HCT116 (cell line): ENCODE measurements at regions not wholly inside any gene's neighbourhood (a gene's known extent, or its start where the extent isn't known, plus 50 kb on each side); places are given as distances from the start of the nearest gene placed in this dataset.

Experiments used
- CTCF ChIP-seq, 3 experiments: fragments of 200-600 bp in 1 of 3; sonication (generic) in 1 of 3; IDR thresholded peaks in 2 of 3; conservative IDR thresholded peaks in 1 of 3; 2 replicates each; pipeline ENCODE4 v1.5.1; 2012 to 2017; ENCODE audit warnings: low read depth in 2 of 3, low read length in 2 of 3, antibody characterized with exemption in 1 of 3, borderline replicate concordance in 1 of 3, control low read depth in 1 of 3, mild to moderate bottlenecking in 1 of 3, mixed read lengths in 1 of 3, mixed run types in 1 of 3, moderate library complexity in 1 of 3; ENCODE audit not compliant: insufficient read depth in 1 of 3
- MAX ChIP-seq: IDR thresholded peaks from 2 replicates; pipeline ENCODE4 v1.6.1; 2012
- POLR2AphosphoS5 ChIP-seq: IDR thresholded peaks from 2 replicates; pipeline ENCODE4 v1.6.1; 2011; ENCODE audit warnings: mild to moderate bottlenecking, low read depth, low read length, moderate library complexity
- RAD21 ChIP-seq: IDR thresholded peaks from 2 replicates; pipeline ENCODE4 v1.6.1; 2012; ENCODE audit warnings: low read depth, mild to moderate bottlenecking
- ZNF274 ChIP-seq: fragments of 200-500 bp; sonication (Bioruptor generic); IDR thresholded peaks from 2 replicates; pipeline ENCODE4 v1.6.1; 2014; ENCODE audit warnings: mild to moderate bottlenecking, low read depth, low read length, inconsistent platforms

GRCh38 chr3:182190056-182190455 is 478.3 kb downstream of the SOX2 start:
- TF ChIP-seq POLR2AphosphoS5 (no peak), ZNF274 (no peak), RAD21 (no peak), MAX (no peak), CTCF (IDR thresholded peaks at IDR 0.05 in 2 of 3, conservative IDR thresholded peaks at IDR 0.05 in 1 of 3; ENCODE audit: borderline replicate concordance in 1 of 3, insufficient read depth in 1 of 3, low read depth in 2 of 3, low read length in 2 of 3) (no peak)
